ENCODE measurements at regions not wholly inside any gene's neighbourhood (a gene's known extent, or its start where the extent isn't known, plus 50 kb on each side); places are given as distances from the start of the nearest gene placed in this dataset.
"Not testable (repeated sequence)": the region's sequence is repeated elsewhere in the genome, so short reads cannot be mapped to it uniquely, and the experiment has no call there.

DNA sequence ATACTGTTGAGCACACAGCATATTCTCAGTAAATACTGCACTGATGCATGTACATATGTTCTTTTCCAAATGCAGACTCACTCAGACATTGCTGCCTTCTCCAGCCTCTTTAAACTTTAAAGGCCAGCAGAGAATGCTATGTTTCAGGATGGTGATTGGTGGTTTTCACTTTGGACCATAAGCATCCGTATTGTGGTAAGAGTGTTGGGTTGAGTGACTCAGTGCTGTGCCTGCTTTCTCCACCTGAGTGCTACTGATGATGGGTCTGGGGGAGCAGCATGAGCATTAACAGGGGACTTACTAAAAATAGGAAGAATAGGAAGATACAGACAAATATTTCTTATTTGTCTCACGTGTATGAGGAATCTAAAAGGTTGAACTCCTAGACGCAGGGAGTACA lies 56.3 kb upstream of the ZNF92 start:
- DNase-seq (ENCODE audit: low spot score) = no peak
- intact Hi-C loops (cut with DNase I) = no loop called here

DNA sequence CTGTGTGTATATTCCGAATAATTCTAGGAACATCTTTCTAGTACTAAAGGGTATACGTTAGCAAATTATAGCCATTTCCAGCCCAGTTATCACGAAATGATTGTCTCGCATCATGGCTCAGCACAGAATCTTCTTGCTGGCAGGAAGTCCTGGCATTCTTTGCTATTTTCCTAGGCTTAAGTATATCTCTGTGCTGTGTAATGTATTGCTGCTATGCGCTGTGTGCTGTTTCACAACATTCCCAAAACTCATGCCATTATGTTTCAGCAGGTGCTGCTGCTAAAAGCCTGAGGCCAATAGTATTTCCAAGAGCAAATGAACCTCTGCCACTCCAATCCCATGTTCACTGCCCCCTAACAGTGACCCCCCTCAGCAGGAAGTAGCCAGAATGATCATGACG lies 62.9 kb upstream of the ZNF92 start:
- intact Hi-C loops (cut with DNase I) = no loop called here
- DNase-seq (ENCODE audit: low spot score) = no peak

DNA sequence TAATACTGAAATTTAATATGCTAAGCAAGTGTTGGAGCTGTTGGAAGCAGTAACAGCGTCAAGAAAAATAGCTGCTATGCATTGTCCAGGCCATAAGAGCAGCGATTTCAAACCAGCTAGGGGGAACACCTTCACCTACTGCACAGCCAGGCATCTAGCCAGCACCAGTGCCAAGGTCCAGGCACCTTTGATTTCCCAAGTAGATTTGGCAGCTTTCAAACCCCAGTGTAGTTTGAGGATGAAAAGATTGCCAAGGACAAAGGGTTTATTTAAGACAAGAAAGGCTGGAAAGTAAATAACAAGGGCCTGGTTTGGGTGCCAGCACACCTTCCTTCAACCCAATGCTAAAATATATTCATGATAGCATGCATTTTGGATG lies 65.4 kb upstream of the ZNF92 start:
- intact Hi-C loops (cut with DNase I) = loop anchor here (2.0 to 5.0 kb wide), 2 partner anchors 91 to 355 kb away; no protein-coding TSS in a partner anchor
- no peak for DNase-seq (ENCODE audit: low spot score)

DNA sequence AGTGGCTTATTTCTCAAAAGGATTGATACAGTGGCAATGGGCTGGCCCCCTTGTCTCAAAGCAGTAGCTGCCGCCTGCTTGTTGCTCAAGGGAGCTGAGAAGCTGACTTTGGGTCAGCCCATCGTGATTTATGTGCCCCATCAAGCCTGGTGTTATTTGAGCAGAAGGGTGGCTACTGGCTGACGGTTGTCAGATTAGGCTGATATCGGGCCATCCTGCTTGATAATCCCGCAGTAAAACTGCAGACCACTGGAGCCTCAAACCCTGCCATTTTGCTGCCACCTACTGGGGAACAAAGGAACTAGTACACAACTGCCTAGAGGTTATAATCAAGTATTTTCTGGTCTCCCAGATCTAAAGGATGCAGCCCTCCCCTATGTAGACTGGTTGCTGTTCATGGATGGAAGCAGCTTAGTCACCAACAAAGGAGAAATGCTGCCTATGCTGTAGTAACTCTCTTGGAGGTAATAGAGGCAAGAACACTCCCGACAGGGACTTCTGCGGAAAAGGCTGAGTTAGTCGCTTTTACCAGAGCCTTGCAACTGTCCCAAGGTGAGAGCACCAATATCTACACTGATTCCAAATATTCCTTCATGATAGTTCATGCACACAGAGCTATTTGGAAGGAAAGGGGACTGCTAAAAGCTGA lies 65.9 kb upstream of the ZNF92 start:
- intact Hi-C loops (cut with DNase I) = loop anchor here (2.0 to 5.0 kb wide), 2 partner anchors 90 to 355 kb away; no protein-coding TSS in a partner anchor
- no peak for DNase-seq (ENCODE audit: low spot score)

DNA sequence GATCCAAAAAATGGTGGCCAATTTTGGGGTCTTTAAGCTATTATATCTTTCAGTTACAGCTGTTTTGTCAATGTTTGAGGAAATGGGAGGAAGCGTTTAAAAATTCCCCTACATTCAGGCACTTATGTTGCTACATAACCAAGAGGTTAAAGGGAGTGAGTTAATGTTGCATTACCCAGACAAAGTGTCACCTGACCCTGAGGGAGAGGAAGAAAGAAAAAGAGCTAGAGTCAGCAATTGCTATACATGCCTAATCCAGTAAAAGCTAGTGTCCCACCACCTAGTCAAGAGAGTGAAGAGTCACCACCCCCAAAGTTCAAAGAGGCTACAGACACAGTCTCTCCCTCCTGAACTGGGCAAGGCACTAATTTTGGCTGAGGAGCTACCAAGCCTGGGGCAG lies 69.5 kb upstream of the ZNF92 start:
- intact Hi-C loops (cut with DNase I) = no loop called here
- DNase-seq (ENCODE audit: low spot score) = no peak

DNA sequence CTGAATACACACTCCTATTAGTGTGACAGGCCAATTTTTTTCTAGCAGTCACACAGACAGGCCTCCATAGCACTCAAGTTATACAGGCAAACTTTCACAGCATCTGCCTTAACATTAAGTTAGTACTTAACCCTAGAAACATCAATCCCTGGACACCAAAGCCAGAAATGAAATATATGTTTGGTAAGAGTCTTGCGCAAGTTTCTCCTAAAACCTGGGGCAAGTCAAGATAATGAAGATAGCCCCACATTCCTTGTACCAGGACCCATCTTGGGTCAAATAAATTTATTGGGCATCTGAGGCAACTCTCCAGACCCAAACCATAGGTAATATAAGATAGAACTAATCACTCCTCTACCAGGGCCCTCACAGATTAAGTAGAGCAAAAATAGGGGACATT lies 70.8 kb upstream of the ZNF92 start:
- DNase-seq (ENCODE audit: low spot score) = no peak
- intact Hi-C loops (cut with DNase I) = no loop called here

DNA sequence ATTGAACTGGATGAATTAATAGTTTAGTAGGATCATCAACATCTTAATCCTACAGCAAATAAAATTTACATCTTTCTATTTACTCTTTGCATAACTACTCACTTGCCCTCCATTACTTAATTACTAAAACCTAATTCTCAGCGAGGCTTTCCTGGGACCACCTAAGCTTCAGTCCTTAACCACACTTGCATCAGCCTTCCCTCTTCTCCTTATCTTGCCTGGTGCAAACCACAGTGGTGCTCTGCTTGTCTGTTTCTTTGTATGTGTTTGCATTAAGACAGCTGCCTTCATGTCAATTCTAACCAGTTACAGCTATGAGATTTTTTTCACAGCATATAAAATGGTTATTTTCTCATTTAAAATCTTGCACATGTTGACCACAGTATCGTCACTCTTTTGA lies 72.6 kb upstream of the ZNF92 start:
- DNase-seq (ENCODE audit: low spot score) = no peak
- intact Hi-C loops (cut with DNase I) = no loop called here

DNA sequence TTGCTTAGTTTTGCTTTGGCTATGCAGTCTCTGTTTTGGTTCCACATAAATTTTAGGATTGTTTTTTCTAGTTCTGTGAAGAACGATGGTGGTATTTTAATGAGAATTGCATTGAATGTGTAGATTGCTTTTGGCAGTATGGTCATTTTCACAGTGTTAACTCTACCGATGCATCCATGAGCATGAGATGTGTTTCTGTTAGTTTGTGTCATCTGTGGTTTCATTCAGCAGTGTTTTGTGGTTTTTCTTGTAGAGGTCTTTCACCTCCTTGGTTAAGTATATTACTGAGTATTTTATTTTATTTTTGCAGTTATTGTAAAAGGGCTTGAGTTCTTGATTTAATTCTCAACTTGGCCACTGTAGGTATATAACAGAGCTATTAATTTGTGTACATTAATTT lies 78.2 kb upstream of the ZNF92 start:
- DNase-seq (ENCODE audit: low spot score) = no peak
- intact Hi-C loops (cut with DNase I) = no loop called here

DNA sequence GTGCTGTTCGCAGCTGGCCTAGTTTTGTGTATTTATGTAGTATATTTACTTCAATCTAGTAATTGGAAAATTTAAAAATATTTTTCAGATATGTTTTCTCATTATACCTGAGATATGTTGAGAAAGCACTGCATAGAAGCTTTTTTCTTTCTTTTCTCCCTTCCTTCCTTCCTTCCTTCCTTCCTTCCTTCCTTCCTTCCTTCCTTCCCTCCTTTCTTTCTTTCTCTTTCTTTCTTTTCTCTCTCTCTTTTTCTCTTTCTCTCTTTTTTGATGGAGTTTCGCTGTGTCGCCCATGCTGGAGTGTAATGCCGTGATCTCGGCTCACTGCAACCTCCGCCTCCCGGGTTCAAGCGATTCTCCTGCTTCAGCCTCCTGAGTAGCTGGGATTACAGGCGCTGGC lies 83.3 kb upstream of the ZNF92 start:
- intact Hi-C loops (cut with DNase I); DNase-seq (ENCODE audit: low spot score): not testable (repeated sequence)

DNA sequence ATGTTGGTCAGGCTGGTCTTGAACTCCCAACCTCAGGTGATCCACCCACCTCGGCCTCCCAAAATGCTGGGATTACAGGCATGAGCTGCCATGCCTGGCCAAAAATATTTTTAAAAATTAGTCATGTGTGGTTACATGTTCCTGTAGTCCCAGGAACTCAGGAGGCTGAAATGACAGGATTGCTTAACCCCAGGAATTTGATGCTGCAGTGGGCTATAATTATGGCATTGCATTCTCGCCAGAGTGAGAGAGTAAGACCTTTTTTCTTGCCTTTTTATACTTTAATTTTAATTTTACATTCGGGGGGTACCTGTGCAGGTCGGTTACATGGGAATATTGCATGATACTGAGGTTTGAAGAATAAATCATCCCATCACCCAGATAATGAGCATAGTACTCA lies 86.6 kb upstream of the ZNF92 start:
- DNase-seq (ENCODE audit: low spot score) = no peak
- intact Hi-C loops (cut with DNase I) = no loop called here

DNA sequence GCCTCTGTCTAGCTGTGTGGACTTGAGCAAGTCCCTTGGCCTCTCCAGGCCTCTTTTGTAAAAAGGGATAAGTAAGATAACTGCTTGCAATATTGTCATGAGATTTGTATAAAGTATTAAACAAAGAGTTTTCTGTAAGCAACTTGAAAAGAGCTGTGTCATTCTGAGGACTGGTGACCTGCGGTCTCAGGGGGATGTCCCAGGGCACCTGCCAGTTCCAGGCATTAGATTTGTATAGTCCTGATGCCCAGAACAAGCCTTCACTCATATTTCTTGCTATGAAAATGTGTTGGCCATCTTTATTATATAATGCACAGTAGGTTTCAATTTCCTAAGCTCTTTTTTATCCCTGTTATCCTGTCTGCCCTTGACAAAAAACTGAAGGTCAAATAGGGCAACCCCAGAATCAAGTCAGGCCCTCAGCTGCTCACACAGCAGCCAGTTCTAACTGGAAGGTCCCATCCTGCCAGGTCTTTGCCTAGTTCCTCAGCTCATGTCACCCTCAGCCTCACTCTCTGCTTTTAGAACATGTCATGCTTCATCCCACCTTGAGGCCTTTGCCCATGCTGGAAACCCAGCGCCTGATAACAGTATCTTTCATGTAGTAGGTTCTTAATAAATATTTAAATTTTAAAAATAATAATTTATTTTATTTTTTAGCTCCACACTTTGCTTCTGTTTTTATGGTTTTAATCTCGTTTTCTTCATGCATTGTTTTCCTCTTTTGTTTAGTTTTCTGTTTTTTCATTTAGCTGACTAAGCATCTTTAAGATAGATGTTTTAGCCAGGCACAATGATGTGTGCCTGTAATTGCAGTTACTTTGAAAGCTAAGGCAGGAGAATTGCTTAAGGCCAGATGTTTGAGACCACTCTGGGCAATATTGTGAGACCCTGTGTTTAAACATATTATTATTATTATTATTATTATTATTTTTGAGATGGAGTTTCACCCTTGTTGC lies 87.5 kb upstream of the ZNF92 start:
- no peak for DNase-seq (ENCODE audit: low spot score)
- intact Hi-C loops (cut with DNase I) = no loop called here

DNA sequence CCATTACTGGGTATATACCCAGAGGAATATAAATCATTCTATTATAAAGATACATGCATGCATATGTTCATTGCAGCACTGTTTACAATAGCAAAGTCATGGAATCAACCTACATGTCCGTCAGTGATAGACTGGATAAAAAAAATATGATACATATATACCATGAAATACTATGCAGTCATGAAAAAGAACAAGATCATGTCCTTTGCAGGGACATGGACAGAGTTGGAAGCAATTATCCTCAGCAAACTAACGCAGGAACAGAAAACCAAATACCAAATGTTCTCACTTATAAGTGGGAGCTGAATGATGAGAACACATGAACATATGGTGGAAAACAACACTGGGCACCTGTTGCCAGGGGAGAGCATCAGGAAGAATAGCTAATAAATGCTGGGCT lies 88.4 kb upstream of the ZNF92 start:
- DNase-seq (ENCODE audit: low spot score); intact Hi-C loops (cut with DNase I): not testable (repeated sequence)

DNA sequence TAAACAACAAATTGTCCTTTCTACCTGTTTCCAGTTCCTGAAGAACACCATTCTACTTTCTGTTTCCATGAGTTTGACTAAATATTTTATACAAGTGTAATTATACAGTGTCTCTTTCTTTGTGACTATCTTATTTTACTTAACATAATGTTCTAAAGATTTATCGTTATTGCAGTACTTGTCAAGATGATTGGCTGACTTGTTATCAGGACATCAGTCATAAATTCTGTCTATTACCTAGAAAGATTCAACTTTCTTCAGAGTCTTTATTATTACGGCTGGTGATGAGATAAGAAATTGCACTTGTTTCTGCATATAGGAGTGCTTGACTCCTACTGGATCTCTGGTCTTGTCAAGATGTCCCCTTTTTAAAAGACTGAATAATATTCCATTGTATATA lies 93.9 kb upstream of the ZNF92 start:
- DNase-seq (ENCODE audit: low spot score) = no peak
- intact Hi-C loops (cut with DNase I) = no loop called here

DNA sequence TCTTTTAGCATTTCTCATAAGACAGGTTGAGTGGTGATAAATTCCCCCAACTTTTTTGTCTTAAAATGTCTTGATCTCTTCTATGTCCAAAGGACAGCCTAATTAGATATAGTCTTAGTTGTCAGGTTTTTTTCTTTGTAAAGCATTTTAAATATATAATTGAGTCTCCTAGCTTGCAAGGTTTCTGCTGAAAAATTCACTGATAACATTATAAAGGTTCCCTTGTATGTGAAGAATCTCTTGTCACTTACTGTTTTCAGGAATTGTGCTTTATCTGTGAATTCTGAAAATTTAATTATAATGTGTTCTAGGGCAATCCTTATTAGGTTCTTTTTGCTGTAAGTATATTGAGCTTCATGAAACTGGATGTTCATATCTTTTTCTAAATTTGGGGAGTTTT lies 96.8 kb upstream of the ZNF92 start:
- intact Hi-C loops (cut with DNase I) = no loop called here
- no peak for DNase-seq (ENCODE audit: low spot score)

DNA sequence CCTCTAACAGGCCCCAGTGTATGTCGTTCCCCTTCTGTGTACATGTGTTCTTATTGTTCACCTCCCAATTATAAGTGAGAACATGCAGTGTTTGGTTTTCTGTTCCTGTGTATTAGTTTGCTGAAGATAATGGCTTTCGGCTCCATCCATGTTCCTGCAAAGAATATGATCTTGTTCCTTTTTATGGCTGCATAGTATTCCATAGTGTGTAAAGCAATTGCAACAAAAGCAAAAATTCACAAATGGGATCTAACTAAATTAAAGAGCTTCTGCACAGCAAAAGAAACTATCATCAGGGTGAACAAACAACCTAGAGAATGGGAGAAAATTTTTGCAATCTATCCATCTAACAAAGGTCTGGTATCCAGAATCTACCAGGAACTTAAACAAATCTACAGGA lies 102.2 kb upstream of the ZNF92 start:
- DNase-seq (ENCODE audit: low spot score); intact Hi-C loops (cut with DNase I): not testable (repeated sequence)

DNA sequence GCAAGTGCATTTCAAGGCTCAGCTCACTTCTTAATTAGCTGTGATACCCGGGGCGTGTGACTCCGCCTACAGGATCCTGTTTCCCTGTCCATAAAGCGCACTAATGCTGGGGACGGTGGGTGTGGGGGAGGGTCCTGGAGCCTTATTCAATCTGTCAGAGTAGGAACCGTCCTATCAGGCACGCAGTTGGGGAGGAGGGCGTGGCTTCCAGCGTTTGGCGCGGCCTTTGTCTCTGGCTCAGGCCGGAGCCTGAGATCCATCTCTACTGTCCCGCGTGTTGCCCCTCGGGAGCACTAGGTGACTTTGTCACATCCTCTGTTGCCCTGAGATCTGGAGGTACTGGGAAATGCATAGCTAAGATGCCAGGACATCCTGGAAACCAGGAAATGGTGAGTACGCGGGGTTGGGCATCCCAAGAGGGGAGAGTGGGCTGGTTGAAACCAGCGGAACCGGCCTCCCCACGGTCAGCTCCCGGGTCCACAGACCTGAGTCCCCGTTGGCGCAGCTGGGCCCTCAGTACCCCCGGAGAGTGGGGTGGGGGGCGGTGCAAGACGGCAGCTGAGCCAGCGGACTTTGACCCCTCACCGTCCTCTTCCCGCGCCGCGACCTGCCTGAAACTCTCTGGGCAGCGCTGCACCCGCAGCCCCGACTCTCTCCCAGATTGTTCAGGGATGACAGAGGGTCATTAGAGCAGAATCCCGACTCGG lies 104.4 kb upstream of the ZNF92 start:
- no peak for DNase-seq (ENCODE audit: low spot score)
- intact Hi-C loops (cut with DNase I) = no loop called here

DNA sequence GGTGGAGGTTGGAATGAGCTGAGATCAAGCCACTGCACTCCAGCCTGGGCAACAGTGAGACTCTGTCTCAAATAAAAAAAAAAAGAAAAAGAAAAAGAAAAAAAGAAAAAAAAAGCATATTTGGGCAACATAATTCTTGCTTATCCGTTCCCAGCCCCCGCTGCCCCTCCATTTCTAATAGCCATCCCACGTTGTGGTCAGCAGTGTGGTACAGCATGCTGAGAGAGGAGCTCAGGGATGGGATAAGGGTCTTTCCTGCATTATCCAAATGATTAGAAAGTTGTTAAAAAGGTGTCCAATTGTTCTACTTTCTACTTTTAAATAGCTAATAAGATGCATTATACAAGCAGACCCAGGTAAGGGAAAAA lies 104.9 kb upstream of the ZNF92 start:
- intact Hi-C loops (cut with DNase I) = no loop called here
- DNase-seq (ENCODE audit: low spot score) = no peak

DNA sequence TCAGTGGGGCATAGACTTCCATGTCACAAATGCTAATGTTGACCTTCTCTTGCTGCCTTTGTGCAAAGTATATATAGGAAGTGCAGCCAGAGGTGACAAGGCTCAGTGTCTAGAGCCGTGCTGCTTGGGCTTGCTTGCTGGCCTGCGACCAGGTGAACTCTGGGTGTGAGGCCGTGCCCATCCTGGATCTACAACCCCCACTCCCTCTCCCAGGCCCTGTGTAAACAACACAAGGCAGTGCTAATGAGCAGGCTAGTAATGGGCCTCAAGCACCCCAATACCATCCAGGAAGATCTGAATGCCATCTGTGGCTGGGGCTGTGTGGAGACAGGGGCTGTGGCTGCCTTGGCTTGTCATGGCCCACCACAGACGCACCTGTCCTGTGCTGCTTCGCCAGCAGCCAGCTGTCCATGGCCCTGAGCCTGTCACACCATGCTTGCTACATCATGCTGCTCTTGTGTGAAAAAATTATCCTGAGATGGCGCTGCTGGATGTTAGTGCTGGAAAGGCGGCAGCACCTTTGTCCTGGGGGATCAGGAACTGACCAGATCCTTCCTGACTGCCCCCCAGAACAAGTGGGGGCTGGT lies 107.6 kb upstream of the ZNF92 start:
- intact Hi-C loops (cut with DNase I) = no loop called here
- no peak for DNase-seq (ENCODE audit: low spot score)

DNA sequence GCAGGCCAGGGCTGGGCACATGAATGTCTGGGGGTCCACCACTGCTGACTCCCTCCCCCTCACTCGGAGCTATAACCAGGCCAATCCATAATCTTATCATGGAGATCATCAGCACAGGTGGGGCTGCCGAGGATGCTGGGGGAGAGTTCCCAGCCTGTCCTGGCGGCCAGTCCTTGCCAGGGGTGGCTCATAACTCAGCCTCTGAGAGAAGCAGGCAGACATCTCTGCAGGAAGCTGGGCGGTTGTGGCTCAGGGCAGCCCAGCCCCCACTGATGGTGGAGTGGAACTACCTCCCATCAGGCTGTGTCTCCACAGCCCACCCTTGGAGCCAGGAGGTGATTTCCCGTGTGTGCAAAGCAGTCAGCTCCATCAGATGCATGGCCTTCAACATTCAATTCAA lies 109.4 kb upstream of the ZNF92 start:
- intact Hi-C loops (cut with DNase I) = no loop called here
- no peak for DNase-seq (ENCODE audit: low spot score)

DNA sequence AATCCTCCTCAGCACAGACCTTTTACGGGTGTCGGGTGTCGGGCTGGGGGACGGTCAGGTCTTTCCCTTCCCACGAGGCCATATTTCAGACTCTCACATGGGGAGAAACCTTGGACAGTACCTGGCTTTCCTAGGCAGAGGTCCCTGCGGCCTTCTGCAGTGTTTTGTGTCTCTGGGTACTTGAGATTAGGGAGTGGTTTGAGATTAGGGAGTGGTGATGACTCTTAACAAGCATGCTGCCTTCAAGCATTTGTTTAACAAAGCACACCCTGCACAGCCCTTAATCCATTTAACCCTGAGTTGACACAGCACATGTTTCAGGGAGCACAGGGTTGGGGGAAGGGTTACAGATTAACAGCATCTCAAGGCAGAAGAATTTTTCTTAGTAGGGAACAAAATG lies 113.0 kb upstream of the ZNF92 start:
- intact Hi-C loops (cut with DNase I); DNase-seq (ENCODE audit: low spot score): not testable (repeated sequence)

Data from cardiac septum (tissue), 1 donor.